K562 (cell line): ENCODE measurements at regions not wholly inside any gene's neighbourhood (a gene's known extent, or its start where the extent isn't known, plus 50 kb on each side); places are given as distances from the start of the nearest gene placed in this dataset.

Experiments used
- LCOR ChIP-seq: sonication (generic); formaldehyde crosslinking; IDR thresholded peaks from 2 replicates; pipeline ENCODE4 v1.8.0; 2022; ENCODE audit warnings: mild to moderate bottlenecking, missing genetic modification reagents
- MIER1 ChIP-seq: fragments of 450-650 bp; IDR thresholded peaks from 2 replicates; pipeline ENCODE4 v1.6.1; 2016; ENCODE audit warnings: antibody characterized with exemption, mild to moderate bottlenecking, low read depth
- NELFE ChIP-seq: IDR thresholded peaks from 2 replicates; pipeline ENCODE4 v1.6.1; 2011; ENCODE audit warnings: mild to moderate bottlenecking; ENCODE audit not compliant: insufficient read depth, insufficient read length
- NFXL1 ChIP-seq: fragments of 450-650 bp; formaldehyde crosslinking; IDR thresholded peaks from 2 replicates; pipeline ENCODE4 v1.4.0; 2021; ENCODE audit warnings: mild to moderate bottlenecking
- NR1H2 ChIP-seq: sonication (generic); formaldehyde crosslinking; IDR thresholded peaks from 2 replicates; pipeline ENCODE4 v1.4.0; 2020; ENCODE audit warnings: mild to moderate bottlenecking, missing genetic modification reagents
- SMAD3 ChIP-seq: fragments of 450-650 bp; formaldehyde crosslinking; conservative IDR thresholded peaks from 2 replicates; pipeline ENCODE4 v1.4.0; 2020; ENCODE audit warnings: mild to moderate bottlenecking
- ZNF133 ChIP-seq: fragments of 250-450 bp; sonication (Bioruptor Pico); IDR thresholded peaks from 2 replicates; pipeline ENCODE4 v1.4.0; 2020; ENCODE audit warnings: mild to moderate bottlenecking
- TF ChIP-seq, protein P1 (sequence below): fragments of 200-600 bp; sonication (generic); IDR thresholded peaks from one replicate; pipeline ENCODE4 v1.6.1; 2012; ENCODE audit warnings: mild to moderate bottlenecking, low read depth, low read length, inconsistent platforms

GRCh38 chr3:102906818-102907217 is 472.0 kb downstream of the ZPLD1 start (continued):
- TF ChIP-seq, protein P1, sequence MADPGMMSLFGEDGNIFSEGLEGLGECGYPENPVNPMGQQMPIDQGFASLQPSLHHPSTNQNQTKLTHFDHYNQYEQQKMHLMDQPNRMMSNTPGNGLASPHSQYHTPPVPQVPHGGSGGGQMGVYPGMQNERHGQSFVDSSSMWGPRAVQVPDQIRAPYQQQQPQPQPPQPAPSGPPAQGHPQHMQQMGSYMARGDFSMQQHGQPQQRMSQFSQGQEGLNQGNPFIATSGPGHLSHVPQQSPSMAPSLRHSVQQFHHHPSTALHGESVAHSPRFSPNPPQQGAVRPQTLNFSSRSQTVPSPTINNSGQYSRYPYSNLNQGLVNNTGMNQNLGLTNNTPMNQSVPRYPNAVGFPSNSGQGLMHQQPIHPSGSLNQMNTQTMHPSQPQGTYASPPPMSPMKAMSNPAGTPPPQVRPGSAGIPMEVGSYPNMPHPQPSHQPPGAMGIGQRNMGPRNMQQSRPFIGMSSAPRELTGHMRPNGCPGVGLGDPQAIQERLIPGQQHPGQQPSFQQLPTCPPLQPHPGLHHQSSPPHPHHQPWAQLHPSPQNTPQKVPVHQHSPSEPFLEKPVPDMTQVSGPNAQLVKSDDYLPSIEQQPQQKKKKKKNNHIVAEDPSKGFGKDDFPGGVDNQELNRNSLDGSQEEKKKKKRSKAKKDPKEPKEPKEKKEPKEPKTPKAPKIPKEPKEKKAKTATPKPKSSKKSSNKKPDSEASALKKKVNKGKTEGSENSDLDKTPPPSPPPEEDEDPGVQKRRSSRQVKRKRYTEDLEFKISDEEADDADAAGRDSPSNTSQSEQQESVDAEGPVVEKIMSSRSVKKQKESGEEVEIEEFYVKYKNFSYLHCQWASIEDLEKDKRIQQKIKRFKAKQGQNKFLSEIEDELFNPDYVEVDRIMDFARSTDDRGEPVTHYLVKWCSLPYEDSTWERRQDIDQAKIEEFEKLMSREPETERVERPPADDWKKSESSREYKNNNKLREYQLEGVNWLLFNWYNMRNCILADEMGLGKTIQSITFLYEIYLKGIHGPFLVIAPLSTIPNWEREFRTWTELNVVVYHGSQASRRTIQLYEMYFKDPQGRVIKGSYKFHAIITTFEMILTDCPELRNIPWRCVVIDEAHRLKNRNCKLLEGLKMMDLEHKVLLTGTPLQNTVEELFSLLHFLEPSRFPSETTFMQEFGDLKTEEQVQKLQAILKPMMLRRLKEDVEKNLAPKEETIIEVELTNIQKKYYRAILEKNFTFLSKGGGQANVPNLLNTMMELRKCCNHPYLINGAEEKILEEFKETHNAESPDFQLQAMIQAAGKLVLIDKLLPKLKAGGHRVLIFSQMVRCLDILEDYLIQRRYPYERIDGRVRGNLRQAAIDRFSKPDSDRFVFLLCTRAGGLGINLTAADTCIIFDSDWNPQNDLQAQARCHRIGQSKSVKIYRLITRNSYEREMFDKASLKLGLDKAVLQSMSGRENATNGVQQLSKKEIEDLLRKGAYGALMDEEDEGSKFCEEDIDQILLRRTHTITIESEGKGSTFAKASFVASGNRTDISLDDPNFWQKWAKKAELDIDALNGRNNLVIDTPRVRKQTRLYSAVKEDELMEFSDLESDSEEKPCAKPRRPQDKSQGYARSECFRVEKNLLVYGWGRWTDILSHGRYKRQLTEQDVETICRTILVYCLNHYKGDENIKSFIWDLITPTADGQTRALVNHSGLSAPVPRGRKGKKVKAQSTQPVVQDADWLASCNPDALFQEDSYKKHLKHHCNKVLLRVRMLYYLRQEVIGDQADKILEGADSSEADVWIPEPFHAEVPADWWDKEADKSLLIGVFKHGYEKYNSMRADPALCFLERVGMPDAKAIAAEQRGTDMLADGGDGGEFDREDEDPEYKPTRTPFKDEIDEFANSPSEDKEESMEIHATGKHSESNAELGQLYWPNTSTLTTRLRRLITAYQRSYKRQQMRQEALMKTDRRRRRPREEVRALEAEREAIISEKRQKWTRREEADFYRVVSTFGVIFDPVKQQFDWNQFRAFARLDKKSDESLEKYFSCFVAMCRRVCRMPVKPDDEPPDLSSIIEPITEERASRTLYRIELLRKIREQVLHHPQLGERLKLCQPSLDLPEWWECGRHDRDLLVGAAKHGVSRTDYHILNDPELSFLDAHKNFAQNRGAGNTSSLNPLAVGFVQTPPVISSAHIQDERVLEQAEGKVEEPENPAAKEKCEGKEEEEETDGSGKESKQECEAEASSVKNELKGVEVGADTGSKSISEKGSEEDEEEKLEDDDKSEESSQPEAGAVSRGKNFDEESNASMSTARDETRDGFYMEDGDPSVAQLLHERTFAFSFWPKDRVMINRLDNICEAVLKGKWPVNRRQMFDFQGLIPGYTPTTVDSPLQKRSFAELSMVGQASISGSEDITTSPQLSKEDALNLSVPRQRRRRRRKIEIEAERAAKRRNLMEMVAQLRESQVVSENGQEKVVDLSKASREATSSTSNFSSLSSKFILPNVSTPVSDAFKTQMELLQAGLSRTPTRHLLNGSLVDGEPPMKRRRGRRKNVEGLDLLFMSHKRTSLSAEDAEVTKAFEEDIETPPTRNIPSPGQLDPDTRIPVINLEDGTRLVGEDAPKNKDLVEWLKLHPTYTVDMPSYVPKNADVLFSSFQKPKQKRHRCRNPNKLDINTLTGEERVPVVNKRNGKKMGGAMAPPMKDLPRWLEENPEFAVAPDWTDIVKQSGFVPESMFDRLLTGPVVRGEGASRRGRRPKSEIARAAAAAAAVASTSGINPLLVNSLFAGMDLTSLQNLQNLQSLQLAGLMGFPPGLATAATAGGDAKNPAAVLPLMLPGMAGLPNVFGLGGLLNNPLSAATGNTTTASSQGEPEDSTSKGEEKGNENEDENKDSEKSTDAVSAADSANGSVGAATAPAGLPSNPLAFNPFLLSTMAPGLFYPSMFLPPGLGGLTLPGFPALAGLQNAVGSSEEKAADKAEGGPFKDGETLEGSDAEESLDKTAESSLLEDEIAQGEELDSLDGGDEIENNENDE: no peak
- no peak for TF ChIP-seq SMAD3 (CRISPR knock-in tag)
- no peak for TF ChIP-seq ZNF133 (CRISPR knock-in tag)
- no peak for TF ChIP-seq NELFE
- no peak for TF ChIP-seq LCOR (CRISPR knock-in tag)
- no peak for TF ChIP-seq NR1H2 (CRISPR knock-in tag)
- no peak for TF ChIP-seq MIER1
- TF ChIP-seq NFXL1 (CRISPR knock-in tag): no peak
- TF ChIP-seq, all 486 proteins: peak for 0
